Duodenal mucosa (tissue), 2 donors: ENCODE measurements at regions not wholly inside any gene's neighbourhood (a gene's known extent, or its start where the extent isn't known, plus 50 kb on each side); places are given as distances from the start of the nearest gene placed in this dataset.

Experiments
- H3K27ac ChIP-seq: one replicate; pipeline ENCODE4 v1.7.0; 2013; ENCODE audit warnings: low read depth, low read length
- H3K27me3 ChIP-seq, 2 donors: one replicate each; pipeline ENCODE4 v1.7.0; 2013; ENCODE audit warnings: low read length in 2 of 2, control low read depth in 1 of 2; ENCODE audit not compliant: insufficient read depth in 2 of 2, control insufficient read depth in 1 of 2
- H3K36me3 ChIP-seq, 2 donors: one replicate each; pipeline ENCODE4 v1.7.0; 2013; ENCODE audit warnings: low read length in 2 of 2, control low read depth in 1 of 2; ENCODE audit not compliant: insufficient read depth in 2 of 2, control insufficient read depth in 1 of 2
- H3K4me1 ChIP-seq, 2 donors: one replicate each; pipeline ENCODE4 v1.7.0; 2013; ENCODE audit warnings: low read length in 2 of 2, control low read depth in 1 of 2; ENCODE audit not compliant: insufficient read depth in 2 of 2, control insufficient read depth in 1 of 2
- H3K4me3 ChIP-seq, 2 donors: one replicate each; pipeline ENCODE4 v1.7.0; 2013; ENCODE audit warnings: low read length in 2 of 2, low read depth in 1 of 2
- H3K9ac ChIP-seq, 2 donors: one replicate each; pipeline ENCODE4 v1.7.0; 2013; ENCODE audit warnings: low read length in 2 of 2, low read depth in 1 of 2
- H3K9me3 ChIP-seq, 2 donors: one replicate each; pipeline ENCODE4 v1.7.0; 2013; ENCODE audit warnings: low read length in 2 of 2, control low read depth in 1 of 2; ENCODE audit not compliant: control insufficient read depth in 1 of 2

DNA sequence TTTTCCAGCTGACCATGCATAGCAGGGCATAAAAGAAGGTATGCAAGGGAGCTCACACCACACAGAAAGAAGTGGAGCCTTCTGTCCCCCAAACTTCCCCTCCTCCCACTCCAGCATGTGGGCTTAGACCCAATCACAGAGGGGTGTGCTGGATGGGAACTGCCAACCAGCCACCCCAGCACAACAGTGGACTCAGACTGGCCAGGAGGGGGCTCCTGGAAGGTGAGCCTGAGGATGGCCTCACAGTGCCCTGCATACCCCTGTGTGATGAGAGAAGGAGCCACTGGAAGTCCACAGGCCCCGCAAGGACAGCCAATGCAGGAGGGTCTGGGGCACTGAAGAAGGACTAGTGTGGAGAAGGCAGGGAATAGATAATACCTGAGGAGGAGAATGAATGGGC is 106.9 kb upstream of the SERP2 start:
- no peak overlapping the region for H3K4me3 ChIP-seq
- no peaks in the 10 kb centered on the region for H3K36me3 ChIP-seq

DNA sequence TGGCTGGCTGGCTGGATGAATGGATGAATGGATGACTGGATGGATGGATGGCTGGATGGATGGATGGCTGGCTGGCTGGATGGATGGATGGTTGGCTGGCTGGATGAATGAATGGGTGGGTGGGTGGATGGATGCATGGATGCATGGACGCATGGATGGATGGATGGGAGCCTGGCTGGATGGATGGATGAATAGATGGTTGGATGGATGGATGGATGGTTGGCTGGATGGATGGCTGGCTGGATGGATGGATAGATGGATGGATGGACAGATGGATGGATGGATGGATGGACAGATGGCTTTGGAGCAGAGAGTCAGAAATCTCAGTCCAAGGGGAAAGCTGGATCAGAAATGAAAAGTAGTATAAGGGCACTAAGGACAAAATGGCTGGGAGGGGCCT is 106.4 kb upstream of the SERP2 start:
- Histone ChIP-seq H3K27ac (no peak overlapping the region), H3K9me3 (no peaks in the 10 kb centered on the region)

More for the DNA sequence above, 106.9 kb upstream of the SERP2 start:
- H3K4me1 ChIP-seq: no peaks in the 10 kb centered on the region
- H3K27ac ChIP-seq: no peak overlapping the region
- H3K9me3 ChIP-seq: no peaks in the 10 kb centered on the region
- H3K9ac ChIP-seq: no peak overlapping the region
- H3K27me3 ChIP-seq: no peaks in the 10 kb centered on the region

DNA sequence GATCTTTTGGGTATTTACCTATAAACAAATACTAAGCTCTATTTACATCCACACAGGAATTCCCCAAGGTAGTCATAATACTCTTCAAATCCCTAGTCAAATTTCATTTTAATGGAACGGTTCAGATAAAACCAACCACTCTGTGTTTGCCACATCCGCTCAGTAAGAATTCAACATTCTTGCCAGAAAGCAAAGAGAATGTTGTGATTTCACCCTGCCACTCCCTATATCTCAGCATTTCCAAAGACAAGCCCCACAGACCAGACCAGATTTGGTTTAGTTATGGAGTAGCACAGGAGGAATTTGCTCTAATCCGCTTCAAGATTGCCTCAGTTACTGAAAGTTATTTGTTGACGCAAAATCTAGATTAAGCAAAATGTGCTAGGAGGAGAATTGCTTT is 105.6 kb upstream of the SERP2 start:
- Histone ChIP-seq H3K27ac (no peak overlapping the region), H3K4me1 (no peaks in the 10 kb centered on the region), H3K27me3 (no peaks in the 10 kb centered on the region), H3K9me3 (no peaks in the 10 kb centered on the region), H3K36me3 (no peaks in the 10 kb centered on the region), H3K9ac (no peak overlapping the region), H3K4me3 (no peak overlapping the region)

More for the DNA sequence above, 106.4 kb upstream of the SERP2 start:
- no peak overlapping the region for H3K4me3 ChIP-seq
- H3K27me3 ChIP-seq: no peaks in the 10 kb centered on the region
- H3K9ac ChIP-seq: no peak overlapping the region
- no peaks in the 10 kb centered on the region for H3K36me3 ChIP-seq
- no peaks in the 10 kb centered on the region for H3K4me1 ChIP-seq

DNA sequence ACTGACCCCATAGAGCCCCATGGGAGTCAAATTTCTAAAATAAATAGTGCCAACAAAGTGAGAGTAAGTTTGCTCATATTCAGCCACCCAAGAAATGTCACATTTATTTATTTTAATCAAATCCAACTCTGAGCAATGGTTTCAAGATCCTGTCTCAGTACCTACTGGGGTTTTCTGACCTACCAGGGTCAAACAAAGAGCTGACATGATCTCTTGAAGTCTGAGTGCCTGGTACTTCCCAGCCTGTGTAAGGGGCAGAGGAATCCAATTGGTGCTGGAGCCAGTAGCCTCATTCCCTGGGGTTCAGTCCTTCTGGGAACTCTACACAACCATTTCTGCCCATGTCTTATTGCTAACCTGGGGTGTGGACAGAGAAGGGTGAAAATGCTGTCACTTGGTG is 104.6 kb upstream of the SERP2 start:
- H3K9ac ChIP-seq: no peak overlapping the region
- H3K4me1 ChIP-seq: peaks cover 4 to 6% of the 10 kb centered on the region in 2 donors
- no peaks in the 10 kb centered on the region for H3K9me3 ChIP-seq
- H3K27ac ChIP-seq: no peak overlapping the region
- H3K4me3 ChIP-seq: no peak overlapping the region
- H3K36me3 ChIP-seq: no peaks in the 10 kb centered on the region
- no peaks in the 10 kb centered on the region for H3K27me3 ChIP-seq

DNA sequence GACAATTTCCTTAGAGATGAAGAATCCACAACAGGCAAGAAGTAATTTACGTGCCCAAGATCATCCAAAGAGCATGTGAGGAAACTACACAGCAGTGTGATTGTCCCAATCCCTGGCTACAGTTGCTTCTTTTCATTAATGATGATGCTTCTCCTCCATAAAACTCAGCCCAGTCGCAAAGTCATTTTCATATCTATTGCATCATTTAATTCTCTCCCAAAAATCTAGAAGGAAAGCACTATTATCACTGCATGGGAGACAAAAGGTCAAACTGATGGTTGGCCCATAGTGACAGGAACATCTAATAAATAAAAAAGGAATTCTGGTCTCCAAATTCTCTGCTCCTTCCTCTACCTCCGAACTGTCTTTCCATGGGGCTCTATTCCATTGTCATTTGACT is 103.5 kb upstream of the SERP2 start:
- no peaks in the 10 kb centered on the region for H3K36me3 ChIP-seq
- no peaks in the 10 kb centered on the region for H3K27me3 ChIP-seq
- H3K9me3 ChIP-seq: no peaks in the 10 kb centered on the region
- H3K4me3 ChIP-seq: no peak overlapping the region
- peaks cover 14 to 16% of the 10 kb centered on the region in 2 donors for H3K4me1 ChIP-seq
- H3K9ac ChIP-seq: no peak overlapping the region
- no peak overlapping the region for H3K27ac ChIP-seq

DNA sequence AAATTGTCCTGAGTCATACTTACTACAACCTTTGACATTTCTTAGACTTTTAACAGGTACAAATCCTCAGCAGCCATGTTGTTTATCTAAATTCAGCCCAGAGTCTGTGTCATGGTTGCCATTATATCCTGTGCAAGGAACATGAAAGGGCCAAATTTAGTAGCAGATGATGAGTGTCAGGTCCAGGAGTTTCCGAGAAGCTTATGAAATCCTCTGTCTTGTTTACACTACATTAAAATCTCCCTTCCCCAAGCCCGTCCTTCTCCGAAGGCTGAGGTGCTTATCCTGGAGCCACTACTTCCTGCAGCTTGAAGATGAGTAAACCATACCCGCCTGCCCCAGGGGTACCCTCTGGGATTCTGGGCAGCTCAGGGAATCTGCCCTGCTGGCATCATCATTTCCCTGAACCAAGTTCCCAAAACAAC is 102.6 kb upstream of the SERP2 start:
- no peaks in the 10 kb centered on the region for H3K36me3 ChIP-seq
- H3K27ac ChIP-seq: peak overlapping the region; percentile 59
- no peak overlapping the region for H3K4me3 ChIP-seq
- peaks cover 16 to 20% of the 10 kb centered on the region in 2 donors for H3K4me1 ChIP-seq
- H3K9me3 ChIP-seq: no peaks in the 10 kb centered on the region
- H3K9ac ChIP-seq: no peak overlapping the region
- H3K27me3 ChIP-seq: no peaks in the 10 kb centered on the region

DNA sequence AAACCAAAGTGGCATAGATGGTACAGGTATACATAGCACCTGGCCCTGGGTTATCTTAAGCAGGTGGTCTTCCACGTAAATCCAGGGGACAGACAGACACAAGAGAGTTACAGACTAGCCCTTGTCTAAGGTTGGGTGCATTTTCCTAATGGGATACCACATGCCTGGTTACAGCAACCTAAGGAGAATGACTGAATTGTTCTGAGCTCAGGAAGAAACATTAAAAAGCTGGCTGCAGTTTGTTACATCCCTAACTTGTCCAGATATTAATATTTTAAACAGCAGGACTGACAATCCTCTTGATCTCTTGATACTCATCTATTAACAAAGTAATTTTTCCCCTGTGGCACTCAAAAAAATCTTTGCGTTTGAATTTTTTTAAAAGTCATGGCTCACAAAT is 102.2 kb upstream of the SERP2 start:
- Histone ChIP-seq H3K27me3 (no peaks in the 10 kb centered on the region), H3K4me1 (peaks cover 16 to 20% of the 10 kb centered on the region in 2 donors), H3K9me3 (no peaks in the 10 kb centered on the region), H3K27ac (peak overlapping the region; percentile 59), H3K36me3 (no peaks in the 10 kb centered on the region), H3K4me3 (no peak overlapping the region), H3K9ac (no peak overlapping the region)

DNA sequence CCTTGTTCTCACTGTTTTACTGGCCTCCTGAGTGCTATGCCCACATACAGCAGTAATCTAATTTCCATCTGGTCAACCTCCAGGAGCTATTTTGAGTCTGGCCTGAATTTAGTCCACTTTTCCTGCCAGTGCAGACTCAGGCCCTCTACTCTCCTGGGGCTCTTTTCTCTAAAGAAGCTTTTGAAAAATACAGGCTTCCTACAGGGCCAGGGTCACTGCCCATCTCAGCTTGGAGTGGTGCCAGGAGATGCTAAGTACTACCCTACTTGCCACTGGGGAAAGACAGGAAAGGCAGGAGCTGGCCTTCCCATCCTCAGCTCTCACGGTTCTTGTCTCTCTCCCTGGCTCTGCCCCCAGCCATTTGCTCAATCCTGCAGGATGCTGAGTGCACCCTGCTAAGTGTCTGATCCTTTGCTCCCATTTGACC is 101.7 kb upstream of the SERP2 start:
- H3K27me3 ChIP-seq: no peaks in the 10 kb centered on the region
- H3K4me3 ChIP-seq: no peak overlapping the region
- peaks cover 16 to 20% of the 10 kb centered on the region in 2 donors for H3K4me1 ChIP-seq
- H3K27ac ChIP-seq: no peak overlapping the region
- H3K9me3 ChIP-seq: no peaks in the 10 kb centered on the region
- no peak overlapping the region for H3K9ac ChIP-seq
- H3K36me3 ChIP-seq: no peaks in the 10 kb centered on the region

DNA sequence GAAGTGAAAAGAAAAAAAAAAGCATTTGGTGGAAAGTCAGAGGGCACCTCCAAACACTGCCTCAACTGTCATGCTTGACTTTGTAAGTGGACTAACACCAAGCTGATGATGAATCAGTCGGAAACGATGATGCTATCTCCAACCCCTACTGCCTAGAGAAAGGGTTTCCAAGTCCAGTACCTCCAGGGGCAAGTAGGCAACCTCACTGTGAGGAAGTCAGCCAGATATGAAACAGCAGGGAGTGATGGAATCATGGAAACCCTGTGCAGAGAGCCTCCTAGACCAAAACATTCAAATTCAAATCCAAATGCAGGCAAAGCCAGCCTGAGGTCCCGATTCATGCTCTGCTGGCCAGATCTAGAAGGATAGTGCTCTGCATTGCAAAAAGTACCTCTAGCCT is 100.9 kb upstream of the SERP2 start:
- no peaks in the 10 kb centered on the region for H3K9me3 ChIP-seq
- no peak overlapping the region for H3K4me3 ChIP-seq
- peaks cover 16 to 20% of the 10 kb centered on the region in 2 donors for H3K4me1 ChIP-seq
- H3K9ac ChIP-seq: no peak overlapping the region
- no peaks in the 10 kb centered on the region for H3K36me3 ChIP-seq
- H3K27ac ChIP-seq: no peak overlapping the region
- H3K27me3 ChIP-seq: no peaks in the 10 kb centered on the region

DNA sequence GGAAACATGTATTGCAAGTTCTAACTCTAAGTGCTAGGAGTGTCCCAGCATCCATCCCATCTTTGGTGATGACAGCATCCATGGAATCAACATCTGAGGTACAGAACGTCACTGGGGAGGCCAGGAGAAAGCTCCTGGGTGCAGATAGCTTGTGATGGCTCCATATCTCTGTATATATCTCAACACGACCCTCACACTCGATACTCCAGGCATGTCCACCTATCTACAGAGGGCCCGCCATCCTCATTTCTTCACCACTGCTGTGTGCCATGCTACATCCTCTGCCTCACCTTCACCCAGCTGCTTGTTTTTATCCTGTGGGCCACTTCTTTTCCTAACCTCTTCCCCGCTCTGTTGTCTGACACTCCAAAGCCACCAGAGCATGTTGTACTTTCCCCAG is 100.4 kb upstream of the SERP2 start:
- no peaks in the 10 kb centered on the region for H3K27me3 ChIP-seq
- H3K9ac ChIP-seq: no peak overlapping the region
- peaks cover 18 to 20% of the 10 kb centered on the region in 2 donors for H3K4me1 ChIP-seq
- no peak overlapping the region for H3K4me3 ChIP-seq
- H3K9me3 ChIP-seq: no peaks in the 10 kb centered on the region
- no peaks in the 10 kb centered on the region for H3K36me3 ChIP-seq
- H3K27ac ChIP-seq: no peak overlapping the region
